ENCODE measurements at regions not wholly inside any gene's neighbourhood (a gene's known extent, or its start where the extent isn't known, plus 50 kb on each side); places are given as distances from the start of the nearest gene placed in this dataset.

DNA sequence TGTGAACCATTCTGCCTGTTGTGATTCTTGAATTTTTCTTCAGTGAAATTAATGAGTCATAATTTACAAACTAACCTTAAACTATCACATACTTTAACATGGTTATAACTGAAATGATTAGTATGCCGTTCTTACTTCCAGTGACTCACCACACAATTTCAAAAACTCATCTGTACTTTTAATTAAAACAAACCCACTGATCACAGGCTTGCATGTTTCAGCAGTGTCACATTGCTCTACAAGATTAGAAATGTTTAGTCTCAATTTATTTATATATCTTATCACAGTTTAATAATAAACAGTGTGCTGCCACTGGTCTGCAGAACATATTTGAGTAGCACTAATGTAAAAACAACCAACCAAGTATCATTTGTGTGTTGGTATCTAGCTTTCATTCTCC, 2227.9 kb upstream of the PCDH20 start:
- TF ChIP-seq, protein P1, sequence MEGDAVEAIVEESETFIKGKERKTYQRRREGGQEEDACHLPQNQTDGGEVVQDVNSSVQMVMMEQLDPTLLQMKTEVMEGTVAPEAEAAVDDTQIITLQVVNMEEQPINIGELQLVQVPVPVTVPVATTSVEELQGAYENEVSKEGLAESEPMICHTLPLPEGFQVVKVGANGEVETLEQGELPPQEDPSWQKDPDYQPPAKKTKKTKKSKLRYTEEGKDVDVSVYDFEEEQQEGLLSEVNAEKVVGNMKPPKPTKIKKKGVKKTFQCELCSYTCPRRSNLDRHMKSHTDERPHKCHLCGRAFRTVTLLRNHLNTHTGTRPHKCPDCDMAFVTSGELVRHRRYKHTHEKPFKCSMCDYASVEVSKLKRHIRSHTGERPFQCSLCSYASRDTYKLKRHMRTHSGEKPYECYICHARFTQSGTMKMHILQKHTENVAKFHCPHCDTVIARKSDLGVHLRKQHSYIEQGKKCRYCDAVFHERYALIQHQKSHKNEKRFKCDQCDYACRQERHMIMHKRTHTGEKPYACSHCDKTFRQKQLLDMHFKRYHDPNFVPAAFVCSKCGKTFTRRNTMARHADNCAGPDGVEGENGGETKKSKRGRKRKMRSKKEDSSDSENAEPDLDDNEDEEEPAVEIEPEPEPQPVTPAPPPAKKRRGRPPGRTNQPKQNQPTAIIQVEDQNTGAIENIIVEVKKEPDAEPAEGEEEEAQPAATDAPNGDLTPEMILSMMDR (IDR thresholded peaks at IDR 0.05): no peak
- TF ChIP-seq POLR2AphosphoS5 (IDR thresholded peaks at IDR 0.05) (no peak), POLR2A (IDR thresholded peaks at IDR 0.05) (no peak)
- 67% methylated on average over 1 of the region's 1 CpG for WGBS
- intact Hi-C loops (cut with DNase I): no loop called here
- Histone ChIP-seq H3K4me3 (no peak overlapping the region), H3K27ac (no peak overlapping the region), H3K36me3 (no peaks in the 10 kb centered on the region), H3K27me3 (replicated peaks; ENCODE audit: insufficient read depth) (no peaks in the 10 kb centered on the region), H3K4me1 (replicated peaks) (no peaks in the 10 kb centered on the region), H3K9me3 (no peaks in the 10 kb centered on the region)
- no peak for DNase-seq (ENCODE audit: low spot score)

DNA sequence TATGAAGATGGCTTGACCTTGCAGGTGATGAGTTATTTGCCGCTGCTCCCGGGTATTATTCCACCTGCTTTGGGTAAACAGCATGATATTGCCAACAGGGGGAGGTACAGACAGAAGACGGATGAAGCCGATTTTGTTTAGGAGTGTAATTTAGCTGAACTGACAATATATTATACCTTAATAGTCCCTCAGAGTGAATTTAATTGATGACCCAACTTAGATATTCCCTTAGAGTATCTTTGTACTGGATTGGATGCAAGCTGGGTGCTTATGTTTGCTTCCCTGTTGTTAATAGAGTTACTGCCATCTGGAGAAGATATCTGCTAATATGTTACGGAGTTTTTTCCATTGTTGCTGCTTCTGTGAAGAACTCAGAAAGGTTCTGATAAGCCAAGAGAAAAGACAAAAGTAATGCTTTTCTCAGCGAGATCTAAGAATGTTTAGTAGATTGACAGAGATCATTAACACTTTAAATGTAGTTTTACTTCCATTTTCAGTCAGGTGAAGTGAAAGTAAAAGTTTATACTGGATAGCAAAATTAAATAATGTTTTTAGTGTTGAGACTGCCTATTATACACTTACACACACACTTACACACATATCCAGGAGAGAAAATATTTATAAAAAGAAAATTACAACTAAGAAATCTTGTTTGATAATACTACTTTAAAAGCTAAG, 2220.8 kb upstream of the PCDH20 start:
- WGBS: 50% methylated on average over 6 of the region's 6 CpGs
- intact Hi-C loops (cut with DNase I): no loop called here
- no peak overlapping the region for H3K27ac ChIP-seq
- no peak for TF ChIP-seq POLR2A (IDR thresholded peaks at IDR 0.05)
- no peaks in the 10 kb centered on the region for H3K27me3 ChIP-seq (replicated peaks; ENCODE audit: insufficient read depth)
- H3K4me3 ChIP-seq: no peak overlapping the region
- no peaks in the 10 kb centered on the region for H3K4me1 ChIP-seq (replicated peaks)
- no peaks in the 10 kb centered on the region for H3K9me3 ChIP-seq
- no peaks in the 10 kb centered on the region for H3K36me3 ChIP-seq
- DNase-seq (ENCODE audit: low spot score): no peak

DNA sequence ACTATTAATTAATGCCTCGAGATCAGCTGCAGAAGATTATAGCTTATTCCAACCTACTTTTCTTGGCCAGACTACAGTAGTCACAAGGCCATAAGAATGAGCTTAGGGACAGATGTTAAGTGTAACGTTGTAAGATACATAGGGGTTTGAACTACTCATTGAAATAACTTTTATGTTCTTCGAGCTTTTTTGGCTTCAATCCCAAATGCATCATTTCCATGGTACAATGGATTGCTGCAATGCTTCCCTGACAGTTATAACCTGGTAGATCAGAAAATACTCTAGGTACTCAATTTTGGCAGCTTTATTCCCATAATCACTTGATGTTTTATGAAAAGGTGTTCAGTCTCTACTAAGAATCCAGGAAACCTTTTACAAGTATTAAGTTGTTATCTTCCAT, 2216.7 kb upstream of the PCDH20 start:
- no peak overlapping the region for H3K4me3 ChIP-seq
- no peaks in the 10 kb centered on the region for H3K36me3 ChIP-seq
- H3K27me3 ChIP-seq (replicated peaks; ENCODE audit: insufficient read depth): no peaks in the 10 kb centered on the region
- intact Hi-C loops (cut with DNase I): no loop called here
- TF ChIP-seq POLR2A (IDR thresholded peaks at IDR 0.05): no peak
- TF ChIP-seq POLR2AphosphoS5 (IDR thresholded peaks at IDR 0.05): no peak
- TF ChIP-seq, protein P1 (IDR thresholded peaks at IDR 0.05): no peak
- no peak for DNase-seq (ENCODE audit: low spot score)
- H3K9me3 ChIP-seq: no peaks in the 10 kb centered on the region
- no peak overlapping the region for H3K27ac ChIP-seq
- 48% methylated on average over 3 of the region's 3 CpGs for WGBS
- H3K4me1 ChIP-seq (replicated peaks): no peaks in the 10 kb centered on the region

DNA sequence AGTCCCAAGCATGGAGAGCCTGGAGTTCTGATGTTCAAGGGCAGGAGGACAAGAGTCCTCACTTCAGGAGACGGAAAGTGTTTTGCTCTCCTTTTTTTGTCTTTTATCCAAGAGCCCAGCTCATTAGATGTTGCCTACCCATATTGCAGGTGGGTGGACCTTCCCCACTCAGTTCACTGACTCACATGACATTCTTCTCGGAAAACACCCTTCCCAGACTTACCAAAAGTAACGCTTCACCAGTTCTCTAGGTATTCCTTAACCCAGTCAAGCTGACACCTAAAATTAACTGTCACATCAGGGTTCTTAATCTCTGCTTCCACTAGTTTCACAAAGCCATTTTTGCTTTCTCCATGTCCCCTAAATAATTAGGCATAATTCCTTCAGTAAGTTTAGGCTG, 2215.4 kb upstream of the PCDH20 start:
- no peak overlapping the region for H3K27ac ChIP-seq
- H3K9me3 ChIP-seq: no peaks in the 10 kb centered on the region
- intact Hi-C loops (cut with DNase I): no loop called here
- H3K4me3 ChIP-seq: no peak overlapping the region
- no peaks in the 10 kb centered on the region for H3K27me3 ChIP-seq (replicated peaks; ENCODE audit: insufficient read depth)
- no peaks in the 10 kb centered on the region for H3K4me1 ChIP-seq (replicated peaks)
- no peak for DNase-seq (ENCODE audit: low spot score)
- TF ChIP-seq, protein P1 (IDR thresholded peaks at IDR 0.05): no peak
- TF ChIP-seq POLR2AphosphoS5 (IDR thresholded peaks at IDR 0.05) (no peak), POLR2A (IDR thresholded peaks at IDR 0.05) (no peak)
- 89% methylated on average over 3 of the region's 3 CpGs for WGBS
- H3K36me3 ChIP-seq: no peaks in the 10 kb centered on the region

DNA sequence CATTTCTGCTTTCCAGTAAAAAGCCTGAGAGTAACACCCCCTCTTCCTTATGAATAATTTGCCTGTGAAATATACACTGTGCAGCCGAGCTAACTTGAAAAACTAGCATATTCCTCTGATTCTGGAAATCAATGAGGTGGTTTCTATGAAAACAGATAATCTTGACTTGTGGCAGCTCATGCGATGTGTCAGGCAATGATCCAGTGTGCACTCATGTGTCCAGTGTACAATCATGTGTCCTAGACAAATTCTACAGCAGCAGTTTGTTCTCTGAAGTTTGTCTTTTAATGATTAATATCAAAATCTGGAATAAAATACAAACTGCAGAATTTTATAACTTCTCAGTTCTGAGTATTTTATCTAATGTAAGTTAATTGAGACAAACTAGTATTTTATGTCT, 2213.9 kb upstream of the PCDH20 start:
- intact Hi-C loops (cut with DNase I): no loop called here
- H3K27ac ChIP-seq: no peak overlapping the region
- no peaks in the 10 kb centered on the region for H3K4me1 ChIP-seq (replicated peaks)
- 58% methylated on average over 2 of the region's 2 CpGs for WGBS
- no peak for DNase-seq (ENCODE audit: low spot score)
- TF ChIP-seq POLR2A (IDR thresholded peaks at IDR 0.05): no peak
- TF ChIP-seq, protein P1 (IDR thresholded peaks at IDR 0.05): no peak
- no peak for TF ChIP-seq POLR2AphosphoS5 (IDR thresholded peaks at IDR 0.05)
- H3K9me3 ChIP-seq: no peaks in the 10 kb centered on the region
- H3K27me3 ChIP-seq (replicated peaks; ENCODE audit: insufficient read depth): no peaks in the 10 kb centered on the region
- no peaks in the 10 kb centered on the region for H3K36me3 ChIP-seq
- no peak overlapping the region for H3K4me3 ChIP-seq

Data from prostate gland (tissue), 2 donors.